SIG-M5 (cell line): ENCODE measurements at regions not wholly inside any gene's neighbourhood (a gene's known extent, or its start where the extent isn't known, plus 50 kb on each side); places are given as distances from the start of the nearest gene placed in this dataset.

Source experiments
- DNase-seq: peaks from one replicate; lab custom pipeline; 2025; lab: John Stamatoyannopoulos, UW

- no peak for DNase-seq
These were observed 563.4 kb upstream of the TENM3 start for GRCh38 chr4:181679754-181680153.

DNA sequence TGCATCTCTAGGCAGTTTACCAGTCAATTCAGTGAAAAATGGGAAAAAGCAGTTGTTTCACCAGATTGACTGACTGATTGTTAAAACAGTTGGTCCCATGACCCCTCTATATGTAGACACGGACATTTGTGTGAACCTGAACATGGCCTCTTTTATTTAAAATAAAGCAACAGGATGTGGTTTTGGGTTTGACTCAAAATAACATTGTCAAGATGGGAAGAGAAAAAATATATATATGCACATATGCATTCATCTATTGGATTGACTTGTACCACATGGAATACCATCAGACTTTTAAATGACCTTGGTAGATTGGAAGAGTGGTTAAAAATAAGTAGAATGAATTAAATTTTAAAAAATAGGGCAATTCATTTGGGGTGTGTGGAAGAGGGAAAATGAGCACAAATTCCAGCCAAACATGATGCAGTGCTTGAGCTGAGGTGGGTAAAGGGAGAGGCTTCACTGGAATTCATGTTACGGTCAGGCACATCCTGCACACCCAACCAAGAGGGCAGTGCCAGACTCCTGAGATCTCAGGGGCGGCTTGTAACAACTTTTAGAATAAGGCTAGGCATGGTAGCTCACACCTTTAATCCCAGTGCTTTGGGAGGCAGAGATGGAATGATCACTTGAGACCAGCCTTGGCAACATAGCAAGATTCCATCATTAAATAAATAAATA is 560.7 kb upstream of the TENM3 start:
- DNase-seq, result no peak

DNA sequence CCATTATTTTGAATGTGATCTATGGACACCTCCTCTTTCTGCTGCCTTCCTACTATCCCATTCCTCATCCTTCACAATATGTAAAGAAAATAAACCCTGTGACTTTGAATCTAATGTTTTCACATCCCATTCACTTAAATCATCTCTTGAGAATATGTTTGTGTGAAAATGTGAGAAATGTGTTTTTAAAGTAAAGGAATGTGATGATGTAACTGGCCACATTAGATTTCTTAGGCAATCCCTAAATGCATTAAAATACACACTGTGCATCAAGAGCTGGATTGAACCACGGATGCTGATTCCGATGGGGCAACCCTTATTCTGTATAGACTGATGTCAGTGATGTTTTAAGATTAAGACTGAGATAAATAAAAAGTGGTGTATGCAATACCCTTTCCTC is 558.9 kb upstream of the TENM3 start:
- DNase-seq, result no peak

- no peak for DNase-seq
These were observed 557.7 kb upstream of the TENM3 start for GRCh38 chr4:181685461-181685860.

DNA sequence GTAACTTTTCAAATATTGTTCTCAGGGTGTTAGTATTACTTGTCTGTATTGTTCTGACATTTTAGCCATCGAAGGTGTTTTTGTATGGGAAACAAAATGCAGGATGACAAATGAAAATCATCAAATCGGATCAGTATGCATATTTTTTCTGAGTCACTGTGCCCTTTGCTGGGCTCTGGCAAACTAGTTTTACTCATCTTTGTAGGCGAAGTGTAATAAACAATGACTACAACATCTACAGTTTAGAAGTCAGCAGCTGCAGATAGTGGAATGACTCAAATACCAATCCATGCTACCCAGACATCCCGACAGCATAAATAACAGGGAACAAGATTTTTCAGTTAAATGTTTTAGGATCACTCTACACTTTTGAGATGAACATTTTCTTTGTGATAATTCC is 557.3 kb upstream of the TENM3 start:
- no peak for DNase-seq

GRCh38 chr4:181687116-181687515 is 556.1 kb upstream of the TENM3 start:
- DNase-seq, result no peak

GRCh38 chr4:181688432-181688831 is 554.8 kb upstream of the TENM3 start:
- no peak for DNase-seq

DNA sequence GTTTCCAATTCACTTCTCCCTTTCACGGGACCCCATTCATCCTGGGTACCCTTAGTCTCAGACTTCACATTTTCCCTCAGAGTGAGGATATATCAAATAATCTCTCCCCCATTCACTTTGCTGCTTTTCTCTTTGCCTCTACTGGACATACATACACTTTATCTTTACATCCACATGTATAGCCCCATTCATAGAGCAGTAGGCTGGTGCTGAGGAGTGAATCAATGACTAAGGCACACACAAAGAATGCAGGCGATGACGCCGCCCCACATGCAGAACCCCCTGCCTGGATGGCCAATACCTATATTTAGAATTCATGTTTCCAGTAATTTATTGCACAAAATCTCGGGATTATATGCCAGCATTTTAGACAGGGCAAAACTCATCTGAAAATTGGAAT is 554.3 kb upstream of the TENM3 start:
- no peak for DNase-seq

GRCh38 chr4:181690498-181690897 is 552.7 kb upstream of the TENM3 start:
- no peak for DNase-seq

DNA sequence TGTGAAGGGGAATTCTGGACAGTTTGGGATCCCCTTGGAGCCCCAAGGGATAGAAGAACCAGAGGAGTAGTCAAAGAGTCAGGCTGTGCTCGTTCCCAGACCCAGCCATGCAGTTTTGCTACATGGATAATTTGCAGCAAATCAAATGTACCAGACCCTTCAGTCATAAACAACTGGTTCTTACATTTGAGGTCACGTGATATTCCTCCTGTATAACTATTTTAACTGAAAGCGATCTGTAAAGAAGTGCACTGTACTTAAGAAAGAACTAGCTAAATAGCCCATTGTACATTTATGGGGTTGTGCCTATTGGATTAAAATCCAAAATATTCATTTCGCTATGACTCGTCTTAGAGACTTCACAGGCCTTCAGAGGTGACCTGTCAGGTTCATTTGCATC is 550.2 kb upstream of the TENM3 start:
- DNase-seq, result no peak

DNA sequence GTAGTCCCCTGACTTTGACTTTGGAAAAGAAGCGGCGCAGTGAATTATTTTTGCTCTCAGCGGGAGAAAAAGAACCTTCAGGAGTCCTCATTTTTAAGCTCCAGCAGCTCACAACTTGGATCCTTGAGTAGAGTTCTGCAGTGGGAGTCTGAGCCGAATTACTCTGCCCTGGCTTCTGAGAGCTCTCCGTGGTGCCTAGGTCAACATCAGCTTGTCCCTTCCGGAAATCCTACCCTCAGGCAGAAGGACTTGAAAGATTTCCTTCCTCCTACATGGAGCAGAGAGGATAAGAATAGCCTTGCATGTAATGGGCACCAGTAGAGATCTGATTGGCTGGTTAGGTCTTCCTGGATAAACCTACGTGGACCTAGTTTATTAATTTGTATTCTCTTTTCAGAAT is 549.7 kb upstream of the TENM3 start:
- no peak for DNase-seq

DNA sequence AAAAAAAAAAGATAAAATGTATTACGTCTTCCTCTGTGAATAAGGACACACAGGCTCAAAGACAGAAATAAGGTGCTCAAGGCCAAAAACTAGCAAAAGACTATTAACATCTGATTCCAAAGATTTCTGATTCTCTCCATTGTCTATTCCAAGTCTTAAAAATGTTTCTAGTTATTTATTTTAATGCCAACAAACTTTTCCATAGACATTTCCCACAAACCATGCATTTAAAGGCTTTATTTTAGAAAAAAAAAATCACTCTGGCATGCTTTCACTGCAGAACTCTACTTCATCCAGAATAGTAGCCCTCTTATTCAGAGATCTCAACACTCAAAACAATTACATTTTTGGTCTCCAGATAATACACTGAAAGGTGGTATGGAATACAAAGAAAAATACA is 545.0 kb upstream of the TENM3 start:
- DNase-seq, result no peak

GRCh38 chr4:181701214-181701613 is 542.0 kb upstream of the TENM3 start:
- no peak for DNase-seq

DNA sequence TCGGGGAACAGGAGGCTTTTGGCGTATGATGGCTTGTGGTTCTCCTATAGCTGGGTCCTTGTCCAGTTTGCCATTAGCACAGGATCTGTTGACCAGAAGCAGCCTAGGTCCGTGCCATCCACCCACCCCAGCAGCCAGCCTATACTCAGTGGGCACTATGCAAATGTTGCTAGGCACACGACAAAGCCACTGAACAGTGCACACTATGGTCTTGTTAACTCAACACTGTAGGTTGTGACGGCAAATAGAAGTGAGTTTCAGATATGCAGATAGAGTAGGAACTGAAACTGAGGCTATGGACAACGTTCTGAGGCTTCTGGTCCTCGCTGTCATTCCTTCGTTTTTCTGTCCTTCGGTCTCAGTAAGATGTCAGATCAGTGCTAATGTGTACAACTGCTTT is 541.3 kb upstream of the TENM3 start:
- DNase-seq, result no peak

- no peak for DNase-seq
These were observed 540.2 kb upstream of the TENM3 start for GRCh38 chr4:181702864-181703495.

DNA sequence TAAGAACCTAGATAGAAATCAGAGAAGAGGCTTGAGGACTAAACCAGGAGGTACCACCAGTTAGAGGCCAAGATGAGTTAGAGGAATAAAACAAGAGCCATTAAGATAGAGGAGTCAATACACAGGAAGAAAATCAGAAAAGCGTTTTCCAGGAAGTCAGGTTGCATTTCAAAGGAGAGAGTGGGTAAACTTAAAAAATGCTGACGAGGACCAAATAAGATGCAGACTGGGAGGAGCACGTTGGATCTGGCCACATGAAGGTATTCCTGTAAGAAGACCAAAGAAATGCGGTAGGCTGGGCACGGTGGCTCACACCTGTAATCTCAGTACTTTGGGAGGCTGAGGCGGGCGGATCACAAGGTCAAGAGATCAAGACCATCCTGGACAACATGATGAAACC is 533.1 kb upstream of the TENM3 start:
- DNase-seq, result no peak

DNA sequence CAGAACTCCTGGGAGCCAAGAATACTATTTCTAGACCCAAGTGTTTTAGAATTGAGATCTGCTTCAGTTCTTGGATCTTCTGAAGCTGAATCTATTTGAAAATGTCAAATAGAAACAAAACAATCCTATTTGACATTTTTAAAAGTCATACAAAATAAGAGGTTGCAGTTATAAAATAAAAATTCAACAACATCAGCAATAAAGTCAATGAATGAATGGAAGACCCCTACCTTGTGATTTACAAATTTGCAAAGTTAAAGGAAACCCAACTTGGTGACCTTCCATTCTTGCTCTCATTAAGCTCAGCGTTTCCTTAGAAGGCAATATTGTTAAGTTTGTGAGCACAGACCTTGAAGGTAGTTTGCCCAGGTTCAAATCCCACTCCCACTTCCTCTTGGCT is 531.8 kb upstream of the TENM3 start:
- no peak for DNase-seq

GRCh38 chr4:181728305-181728966 is 514.8 kb upstream of the TENM3 start:
- DNase-seq, result no peak

DNA sequence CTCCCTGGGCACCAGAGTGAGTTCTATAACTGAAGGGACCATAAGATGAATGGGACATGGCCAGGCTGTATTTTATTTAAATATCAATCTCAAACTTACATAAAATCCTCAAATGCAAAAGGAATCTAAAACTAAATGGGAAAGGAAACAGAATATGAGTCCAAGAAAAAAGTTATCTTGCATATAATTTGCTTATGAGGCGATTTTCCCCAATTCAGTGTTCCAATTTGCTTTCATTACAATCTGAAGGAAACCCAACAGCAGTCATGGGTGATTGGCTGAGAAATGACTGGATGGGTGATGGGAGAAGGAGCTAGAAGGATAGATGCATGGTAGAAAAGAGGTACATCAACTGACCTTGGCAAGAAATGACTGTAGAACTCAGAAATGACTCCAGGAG is 511.3 kb upstream of the TENM3 start:
- no peak for DNase-seq

DNA sequence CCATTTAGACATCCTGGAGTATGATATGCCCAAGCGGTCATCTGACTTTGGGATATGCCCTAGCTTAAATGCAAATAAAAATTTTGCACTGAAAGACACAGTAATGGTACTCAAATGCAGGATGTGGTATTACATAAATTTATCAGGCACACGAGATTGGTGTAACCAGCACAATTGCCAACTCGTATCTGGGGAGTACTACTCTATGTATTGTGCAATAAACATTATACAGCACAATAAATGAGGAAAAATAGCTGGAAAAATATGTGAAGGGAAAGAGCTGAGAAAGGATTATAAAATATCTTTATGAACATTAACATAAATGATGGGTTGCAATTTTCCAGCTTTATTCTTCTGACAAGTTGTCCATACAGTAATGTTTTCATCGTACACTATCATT is 505.5 kb upstream of the TENM3 start:
- no peak for DNase-seq

DNA sequence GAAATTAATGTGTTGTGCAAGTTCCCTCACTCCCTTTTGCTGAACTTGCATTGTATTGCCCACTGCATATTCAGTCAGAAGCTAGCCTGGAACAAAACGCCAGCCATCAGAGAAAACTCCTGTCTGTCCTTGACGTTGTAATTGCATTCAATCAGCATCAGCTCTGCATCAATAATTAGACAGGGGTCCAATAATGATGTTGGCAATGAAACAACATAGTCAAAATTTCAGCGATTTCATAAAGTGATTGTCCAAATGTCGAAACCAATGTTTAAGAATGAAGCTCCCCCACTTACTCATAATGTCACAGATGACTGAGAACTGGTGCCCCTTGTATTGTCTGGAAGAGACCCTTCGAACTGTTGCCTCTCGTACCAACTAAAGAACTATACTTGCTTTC is 504.2 kb upstream of the TENM3 start:
- DNase-seq, result no peak

DNA sequence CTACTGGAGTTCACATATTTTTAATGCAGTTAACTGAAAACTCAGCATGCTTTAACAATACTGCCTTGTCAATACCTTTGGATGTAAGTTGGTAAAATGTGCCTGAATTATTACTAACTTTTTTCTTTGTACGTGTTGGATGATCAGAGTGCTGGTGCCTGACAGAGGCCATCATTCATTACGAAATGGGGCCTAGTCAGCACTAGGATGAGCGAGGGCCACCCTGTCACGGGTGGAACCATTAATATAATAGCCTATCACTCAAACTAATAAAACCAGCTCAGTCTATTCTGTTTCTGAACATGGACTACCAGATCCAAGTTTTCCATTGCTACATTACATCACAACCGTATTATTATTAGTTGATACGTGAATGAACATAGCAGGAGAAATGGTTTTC is 501.7 kb upstream of the TENM3 start:
- no peak for DNase-seq

- DNase-seq, result no peak
These were observed 497.1 kb upstream of the TENM3 start for GRCh38 chr4:181745933-181746625.
